Mucosa of descending colon (tissue), 3 donors: ENCODE measurements at regions not wholly inside any gene's neighbourhood (a gene's known extent, or its start where the extent isn't known, plus 50 kb on each side); places are given as distances from the start of the nearest gene placed in this dataset.
"Not testable (repeated sequence)": the region's sequence is repeated elsewhere in the genome, so short reads cannot be mapped to it uniquely, and the experiment has no call there.

Experiments
- ATAC-seq: fragments of 200-7000 bp; cut with Tn5 transposase; one replicate; pipeline ENCODE4 v1.9.1; 2020; ENCODE audit warnings: mild to moderate bottlenecking, moderate library complexity
- DNase-seq, 3 donors: peaks; one replicate each; pipeline ENCODE4 v3.0.0-alpha.2; 2020
- H3K36me3 ChIP-seq: fragments of 200-600 bp; one replicate; pipeline ENCODE4 v1.8.0; 2021; ENCODE audit warnings: low read depth, mild to moderate bottlenecking
- H3K4me1 ChIP-seq: fragments of 200-600 bp; one replicate; pipeline ENCODE4 v1.8.0; 2021; ENCODE audit warnings: low read depth, mild to moderate bottlenecking
- H3K4me3 ChIP-seq: fragments of 200-600 bp; one replicate; pipeline ENCODE4 v1.8.0; 2021; ENCODE audit warnings: mild to moderate bottlenecking
- H3K9me3 ChIP-seq: fragments of 200-600 bp; one replicate; pipeline ENCODE4 v1.8.0; 2021; ENCODE audit warnings: mild to moderate bottlenecking
- CTCF ChIP-seq: fragments of 200-600 bp; IDR thresholded peaks from one replicate; pipeline ENCODE4 v1.8.0; 2022; ENCODE audit warnings: antibody characterized with exemption, mild to moderate bottlenecking
- intact Hi-C, 2 donors: fragments of 100-400 bp; cut with DNase I in 1 of 2; cut with micrococcal nuclease in 1 of 2; formaldehyde crosslinking; loops; one replicate each; pipeline versions ENCODE4 v1.11.0 to v1.11.1; 2022; cut with DNase I, micrococcal nuclease
- donor health status: DM: no; HTN: no; CAD: no; lungs with moderate emphysema.
- donor health status: DM: no; HTN: no; CAD: no.
- donor health status: DM: no; HTN: yes; CAD: no.

GRCh38 chr5:136763548-136763947 lies 398.2 kb upstream of the TRPC7 start:
- TF ChIP-seq CTCF = no peak
- DNase-seq (no peak), ATAC-seq (no peak)
- Histone ChIP-seq H3K4me3 (no peak overlapping the region), H3K4me1 (no peaks in the 10 kb centered on the region), H3K9me3 (no peaks in the 10 kb centered on the region), H3K36me3 (no peaks in the 10 kb centered on the region)
- intact Hi-C loops = no loop called here

GRCh38 chr5:136754216-136754615 lies 388.9 kb upstream of the TRPC7 start:
- Histone ChIP-seq H3K36me3 (no peaks in the 10 kb centered on the region), H3K4me3 (no peak overlapping the region), H3K4me1 (no peaks in the 10 kb centered on the region), H3K9me3 (no peaks in the 10 kb centered on the region)
- intact Hi-C loops = no loop called here
- ATAC-seq (no peak), DNase-seq (no peak)
- TF ChIP-seq CTCF = no peak

- H3K4me3 ChIP-seq = no peak overlapping the region
- H3K9me3 ChIP-seq = no peaks in the 10 kb centered on the region
- no peak for ATAC-seq
- H3K4me1 ChIP-seq = no peaks in the 10 kb centered on the region
- intact Hi-C loops = no loop called here
- no peak for DNase-seq
- TF ChIP-seq CTCF = no peak
- no peaks in the 10 kb centered on the region for H3K36me3 ChIP-seq
Observed at GRCh38 chr5:136750224-136750862, 385.0 kb upstream of the TRPC7 start.

- intact Hi-C loops = no loop called here
- DNase-seq (no peak), ATAC-seq (no peak)
- Histone ChIP-seq H3K36me3 (no peaks in the 10 kb centered on the region), H3K9me3 (no peaks in the 10 kb centered on the region), H3K4me1 (no peaks in the 10 kb centered on the region), H3K4me3 (no peak overlapping the region)
- no peak for TF ChIP-seq CTCF
Observed at GRCh38 chr5:136749016-136749415, 383.7 kb upstream of the TRPC7 start.

- H3K9me3 ChIP-seq = peaks cover 8% of the 10 kb centered on the region
- ATAC-seq = no peak
- H3K36me3 ChIP-seq = no peaks in the 10 kb centered on the region
- intact Hi-C loops = no loop called here
- TF ChIP-seq CTCF = no peak
- H3K4me3 ChIP-seq = no peak overlapping the region
- no peaks in the 10 kb centered on the region for H3K4me1 ChIP-seq
- DNase-seq = no peak
Observed at GRCh38 chr5:136743052-136743451, 377.7 kb upstream of the TRPC7 start.

GRCh38 chr5:136740228-136740627 lies 374.9 kb upstream of the TRPC7 start:
- no peak for DNase-seq
- ATAC-seq = no peak
- no peaks in the 10 kb centered on the region for H3K36me3 ChIP-seq
- intact Hi-C loops = no loop called here
- no peak overlapping the region for H3K4me3 ChIP-seq
- no peaks in the 10 kb centered on the region for H3K4me1 ChIP-seq
- TF ChIP-seq CTCF = no peak
- peaks cover 8% of the 10 kb centered on the region for H3K9me3 ChIP-seq

GRCh38 chr5:136739271-136739670 lies 373.9 kb upstream of the TRPC7 start:
- H3K36me3 ChIP-seq, intact Hi-C loops, H3K4me3 ChIP-seq, H3K4me1 ChIP-seq, ATAC-seq, DNase-seq, H3K9me3 ChIP-seq: not testable (repeated sequence)
